ENCODE measurements at regions not wholly inside any gene's neighbourhood (a gene's known extent, or its start where the extent isn't known, plus 50 kb on each side); places are given as distances from the start of the nearest gene placed in this dataset.

DNA sequence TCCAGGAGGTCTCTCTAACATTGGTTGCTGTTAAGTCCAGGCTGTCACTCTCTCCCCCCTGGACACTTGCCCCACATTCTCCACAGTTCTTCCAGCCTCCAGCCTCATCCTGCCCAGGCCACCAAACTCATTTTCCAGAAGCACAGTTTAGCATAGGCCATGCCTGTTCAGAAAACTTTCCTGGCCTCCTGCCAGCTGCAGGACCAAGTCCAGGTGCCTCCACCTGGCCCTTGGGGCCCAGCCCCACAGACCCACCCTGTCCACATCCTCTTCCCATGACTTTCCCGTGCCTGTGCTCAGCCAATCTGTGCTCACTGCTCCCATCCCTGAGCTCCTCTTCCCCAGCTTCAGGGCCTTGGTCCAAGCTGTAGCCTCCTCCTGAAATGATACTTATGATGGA is 905.0 kb downstream of the UQCRFS1 start:
- Histone ChIP-seq H3K9me3 (ENCODE audit: control insufficient read depth, insufficient read depth, low read depth, low read length) (no peaks in the 10 kb centered on the region; the same call in 1 of the 2 replicates), H3K27ac (ENCODE audit: extremely low read depth, low read depth, low read length) (no peak overlapping the region)
- CTCF ChIA-PET = interaction anchor here (0.7 to 5.1 kb wide), 4 partner anchors 16 to 331 kb away, joined by 3 to 37 read pairs (median 4); no protein-coding TSS in a partner anchor

DNA sequence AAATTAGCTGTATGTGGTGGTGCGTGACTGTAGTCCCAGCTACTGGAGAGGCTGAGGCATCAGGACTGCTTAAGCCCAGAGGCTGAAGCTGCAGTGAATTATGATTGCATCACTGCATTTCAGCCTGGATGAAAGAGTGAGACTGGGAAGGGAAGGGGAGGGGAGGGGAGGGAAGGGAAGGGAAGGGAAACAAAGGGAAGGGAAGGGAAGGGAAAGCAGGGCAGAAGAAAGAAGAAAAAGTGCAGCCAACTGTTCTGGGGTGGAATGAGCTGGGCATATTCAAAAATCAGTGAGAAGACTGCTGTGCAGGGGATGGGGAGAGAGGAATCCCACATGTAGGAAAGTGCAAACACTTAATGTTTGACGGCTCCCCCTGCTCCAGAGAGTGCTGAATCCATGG is 905.5 kb downstream of the UQCRFS1 start:
- no peaks in the 10 kb centered on the region; the same call in 1 of the 2 replicates for H3K9me3 ChIP-seq (ENCODE audit: control insufficient read depth, insufficient read depth, low read depth, low read length)
- TF ChIP-seq, protein P1, sequence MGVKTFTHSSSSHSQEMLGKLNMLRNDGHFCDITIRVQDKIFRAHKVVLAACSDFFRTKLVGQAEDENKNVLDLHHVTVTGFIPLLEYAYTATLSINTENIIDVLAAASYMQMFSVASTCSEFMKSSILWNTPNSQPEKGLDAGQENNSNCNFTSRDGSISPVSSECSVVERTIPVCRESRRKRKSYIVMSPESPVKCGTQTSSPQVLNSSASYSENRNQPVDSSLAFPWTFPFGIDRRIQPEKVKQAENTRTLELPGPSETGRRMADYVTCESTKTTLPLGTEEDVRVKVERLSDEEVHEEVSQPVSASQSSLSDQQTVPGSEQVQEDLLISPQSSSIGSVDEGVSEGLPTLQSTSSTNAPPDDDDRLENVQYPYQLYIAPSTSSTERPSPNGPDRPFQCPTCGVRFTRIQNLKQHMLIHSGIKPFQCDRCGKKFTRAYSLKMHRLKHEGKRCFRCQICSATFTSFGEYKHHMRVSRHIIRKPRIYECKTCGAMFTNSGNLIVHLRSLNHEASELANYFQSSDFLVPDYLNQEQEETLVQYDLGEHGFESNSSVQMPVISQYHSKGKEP (tag by site-specific recombination; IDR thresholded peaks at IDR 0.05) = peak; percentile 63
- no peak for TF ChIP-seq ZNF114 (tag by site-specific recombination; IDR thresholded peaks at IDR 0.05)
- TF ChIP-seq ATF2 (tag by site-specific recombination; IDR thresholded peaks at IDR 0.05; ENCODE audit: low read depth) = 0 out of 2 replicates have a peak, but pooled peaks have one; percentile 52
- TF ChIP-seq ZNF133 (tag by site-specific recombination; IDR thresholded peaks at IDR 0.05) = no peak
- peak; percentile 75 for TF ChIP-seq PRDM1 (tag by site-specific recombination; IDR thresholded peaks at IDR 0.05)
- no peak for TF ChIP-seq ZNF146 (tag by site-specific recombination; IDR thresholded peaks at IDR 0.05)
- no peak for TF ChIP-seq REPIN1 (tag by site-specific recombination; IDR thresholded peaks at IDR 0.05; ENCODE audit: low read depth)
- TF ChIP-seq ZNF404 (tag by site-specific recombination; IDR thresholded peaks at IDR 0.05) = no peak
- peak; percentile 48 for TF ChIP-seq OSR2 (tag by site-specific recombination; IDR thresholded peaks at IDR 0.05)
- TF ChIP-seq PRDM10 (tag by site-specific recombination; IDR thresholded peaks at IDR 0.05) = peak; percentile 99
- no peak for TF ChIP-seq ZBTB21 (tag by site-specific recombination; IDR thresholded peaks at IDR 0.05)
- peak; percentile 92; the same call in 1 of the 2 replicates for TF ChIP-seq KLF17 (tag by site-specific recombination; IDR thresholded peaks at IDR 0.05)
- TF ChIP-seq ZFP69B (tag by site-specific recombination; IDR thresholded peaks at IDR 0.05) = 0 out of 2 replicates have a peak, but pooled peaks have one; percentile 13
- TF ChIP-seq ZNF658 (tag by site-specific recombination; IDR thresholded peaks at IDR 0.05) = no peak
- no peak for TF ChIP-seq ZNF843 (tag by site-specific recombination; IDR thresholded peaks at IDR 0.05)
- peak; percentile 83 for TF ChIP-seq ZNF398 (tag by site-specific recombination; IDR thresholded peaks at IDR 0.05)
- H3K4me3 ChIP-seq (ENCODE audit: low read depth, low read length) = no peak overlapping the region
- no peak overlapping the region for H3K27ac ChIP-seq (ENCODE audit: extremely low read depth, low read depth, low read length)
- no peaks in the 10 kb centered on the region; a peak in 1 of 3 replicates for H3K36me3 ChIP-seq (ENCODE audit: control insufficient read depth in 2 of 2, insufficient read depth in 1 of 2, low read length in 2 of 2)
- H3K4me1 ChIP-seq (ENCODE audit: control insufficient read depth, insufficient read depth, low read length) = no peaks in the 10 kb centered on the region
- ChIA-PET POLR2A (interaction anchor here (0.6 to 1.5 kb wide), 2 partner anchors 9 to 12 kb away, joined by 3 read pairs; no protein-coding TSS in a partner anchor), CTCF (interaction anchor here (0.8 to 5.1 kb wide), 5 partner anchors 17 to 403 kb away, joined by 4 to 37 read pairs (median 4); no protein-coding TSS in a partner anchor)

More for the DNA sequence above, 905.0 kb downstream of the UQCRFS1 start:
- POLR2A ChIA-PET = interaction anchor here (1.5 kb wide), 1 partner anchor 12 kb away, joined by 3 read pairs; no protein-coding TSS in a partner anchor
- H3K4me1 ChIP-seq (ENCODE audit: control insufficient read depth, insufficient read depth, low read length) = no peaks in the 10 kb centered on the region
- no peaks in the 10 kb centered on the region; a peak in 1 of 3 replicates for H3K36me3 ChIP-seq (ENCODE audit: control insufficient read depth in 2 of 2, insufficient read depth in 1 of 2, low read length in 2 of 2)
- no peak overlapping the region for H3K4me3 ChIP-seq (ENCODE audit: low read depth, low read length)
- TF ChIP-seq ZNF677 (tag by site-specific recombination; IDR thresholded peaks at IDR 0.05) = peak; percentile 55; the same call in 1 of the 2 replicates
- peak; percentile 30 for TF ChIP-seq GLIS1 (tag by site-specific recombination; IDR thresholded peaks at IDR 0.05)
- TF ChIP-seq ZNF341 (tag by site-specific recombination; IDR thresholded peaks at IDR 0.05; ENCODE audit: low read depth) = peak; percentile 63; the same call in 1 of the 2 replicates
- no peak for TF ChIP-seq HOXC10 (CRISPR knock-in tag; IDR thresholded peaks at IDR 0.05)
